ENCODE measurements at regions not wholly inside any gene's neighbourhood (a gene's known extent, or its start where the extent isn't known, plus 50 kb on each side); places are given as distances from the start of the nearest gene placed in this dataset.

- TF ChIP-seq CREB5 (CRISPR knock-in tag; IDR thresholded peaks at IDR 0.05; ENCODE audit: low read depth) (no peak), CSRNP3 (CRISPR knock-in tag; IDR thresholded peaks at IDR 0.05) (no peak), ZFP30 (CRISPR knock-in tag; IDR thresholded peaks at IDR 0.05) (no peak), ZC3H10 (CRISPR knock-in tag; IDR thresholded peaks at IDR 0.05) (no peak), RARB (CRISPR knock-in tag; IDR thresholded peaks at IDR 0.05) (no peak), ZFP3 (CRISPR knock-in tag; IDR thresholded peaks at IDR 0.05) (no peak), PPARA (CRISPR knock-in tag; IDR thresholded peaks at IDR 0.05; ENCODE audit: borderline replicate concordance) (no peak), GLIS3 (CRISPR knock-in tag; IDR thresholded peaks at IDR 0.05) (no peak), PATZ1 (CRISPR knock-in tag; IDR thresholded peaks at IDR 0.05; ENCODE audit: borderline replicate concordance) (no peak), ZNF565 (CRISPR knock-in tag; conservative IDR thresholded peaks at IDR 0.05; ENCODE audit: low read depth) (no peak), TSHZ2 (CRISPR knock-in tag; IDR thresholded peaks at IDR 0.05) (no peak), TOX (CRISPR knock-in tag; IDR thresholded peaks at IDR 0.05; ENCODE audit: borderline replicate concordance) (no peak), ISL1 (CRISPR knock-in tag; IDR thresholded peaks at IDR 0.05) (no peak)
- no peak for ATAC-seq
Observed at GRCh38 chr14:76591266-76591665, 170.0 kb upstream of the VASH1 start.

DNA sequence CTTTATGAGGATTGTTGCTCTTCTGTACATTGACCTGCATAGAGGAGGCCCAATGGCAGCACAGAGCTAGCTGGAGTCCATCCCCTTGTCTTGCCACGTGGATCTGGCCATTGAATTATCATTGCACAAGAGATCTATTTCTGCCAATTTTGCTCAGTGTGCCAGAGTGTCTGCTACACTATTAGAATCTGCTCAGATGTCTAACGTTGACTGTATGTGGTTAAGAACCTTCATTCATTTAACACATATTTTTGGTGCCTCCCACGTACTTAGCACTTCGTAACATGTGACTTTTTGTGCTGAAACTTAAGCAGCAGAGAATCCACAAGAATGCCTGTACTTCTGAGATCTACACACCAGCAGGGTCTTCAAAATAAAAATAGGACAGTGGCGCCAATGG, 166.0 kb upstream of the VASH1 start:
- TF ChIP-seq GLIS3 (CRISPR knock-in tag; IDR thresholded peaks at IDR 0.05): no peak
- no peak for TF ChIP-seq ZNF8 (CRISPR knock-in tag; IDR thresholded peaks at IDR 0.05)
- TF ChIP-seq OSR1 (CRISPR knock-in tag; IDR thresholded peaks at IDR 0.05): no peak
- TF ChIP-seq ZC3H10 (CRISPR knock-in tag; IDR thresholded peaks at IDR 0.05): no peak
- no peak for TF ChIP-seq BACH2 (CRISPR knock-in tag; IDR thresholded peaks at IDR 0.05; ENCODE audit: borderline replicate concordance)
- TF ChIP-seq CSDC2 (CRISPR knock-in tag; IDR thresholded peaks at IDR 0.05): no peak
- TF ChIP-seq TOX (CRISPR knock-in tag; IDR thresholded peaks at IDR 0.05; ENCODE audit: borderline replicate concordance): no peak
- no peak for TF ChIP-seq ZNF70 (CRISPR knock-in tag; IDR thresholded peaks at IDR 0.05)
- TF ChIP-seq ZNF565 (CRISPR knock-in tag; conservative IDR thresholded peaks at IDR 0.05; ENCODE audit: low read depth): no peak
- TF ChIP-seq CREB5 (CRISPR knock-in tag; IDR thresholded peaks at IDR 0.05; ENCODE audit: low read depth): no peak
- ATAC-seq: no peak

DNA sequence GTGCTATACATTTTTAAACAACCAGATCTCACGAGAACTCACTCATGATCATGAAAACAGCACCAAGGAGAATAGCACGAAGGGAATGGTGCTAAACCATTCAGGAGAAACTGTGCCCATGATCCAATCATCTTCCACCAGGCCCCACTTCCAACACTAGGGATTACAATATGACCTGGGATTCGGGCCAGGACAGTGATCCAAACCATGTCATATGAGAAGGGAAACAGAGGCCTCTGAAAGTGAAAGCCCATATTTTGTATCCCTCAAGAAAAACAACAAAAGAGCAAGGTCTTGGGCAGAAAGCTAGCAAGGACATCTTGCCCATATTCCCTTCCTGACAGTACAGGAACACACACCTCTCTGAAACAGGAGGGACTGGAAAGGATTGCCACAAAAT, 163.9 kb upstream of the VASH1 start:
- TF ChIP-seq ZNF8 (CRISPR knock-in tag; IDR thresholded peaks at IDR 0.05) (no peak), BACH2 (CRISPR knock-in tag; IDR thresholded peaks at IDR 0.05; ENCODE audit: borderline replicate concordance) (no peak), TSHZ2 (CRISPR knock-in tag; IDR thresholded peaks at IDR 0.05) (no peak), CSRNP3 (CRISPR knock-in tag; IDR thresholded peaks at IDR 0.05) (no peak), CSDC2 (CRISPR knock-in tag; IDR thresholded peaks at IDR 0.05) (no peak), PATZ1 (CRISPR knock-in tag; IDR thresholded peaks at IDR 0.05; ENCODE audit: borderline replicate concordance) (no peak), PPARA (CRISPR knock-in tag; IDR thresholded peaks at IDR 0.05; ENCODE audit: borderline replicate concordance) (no peak)
- ATAC-seq: no peak
